ENCODE measurements at regions not wholly inside any gene's neighbourhood (a gene's known extent, or its start where the extent isn't known, plus 50 kb on each side); places are given as distances from the start of the nearest gene placed in this dataset.
"Not testable (repeated sequence)": the region's sequence is repeated elsewhere in the genome, so short reads cannot be mapped to it uniquely, and the experiment has no call there.

DNA sequence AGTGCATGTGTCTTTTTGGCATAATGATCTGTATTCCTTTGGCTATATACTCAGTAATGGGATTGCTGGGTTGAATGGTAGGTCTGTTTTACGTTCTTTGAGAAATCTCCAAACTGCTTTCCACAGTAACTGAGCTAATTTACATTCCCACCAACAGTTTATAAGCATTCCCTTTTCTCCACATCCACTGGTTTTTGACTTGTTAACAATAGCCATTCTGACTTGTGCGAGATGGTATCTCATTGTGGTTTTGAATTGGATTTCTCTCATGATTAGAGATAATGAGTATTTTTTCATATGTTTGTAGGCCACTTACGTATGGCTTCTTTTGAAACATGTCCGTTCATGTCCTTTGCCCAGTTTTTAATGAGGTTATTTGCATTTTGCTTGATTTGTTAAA is 117.7 kb downstream of the CHCHD4 start:
- intact Hi-C loops (cut with DNase I): no loop called here
- Histone ChIP-seq H3K27me3 (no peaks in the 10 kb centered on the region), H3K27ac (no peak overlapping the region), H3K4me1 (no peaks in the 10 kb centered on the region), H3K9me3 (no peaks in the 10 kb centered on the region), H3K36me3 (no peaks in the 10 kb centered on the region), H3K4me3 (no peak overlapping the region)
- DNase-seq (ENCODE audit: low spot score in 2 of 2): no peak
- TF ChIP-seq CTCF (IDR thresholded peaks at IDR 0.05): no peak

DNA sequence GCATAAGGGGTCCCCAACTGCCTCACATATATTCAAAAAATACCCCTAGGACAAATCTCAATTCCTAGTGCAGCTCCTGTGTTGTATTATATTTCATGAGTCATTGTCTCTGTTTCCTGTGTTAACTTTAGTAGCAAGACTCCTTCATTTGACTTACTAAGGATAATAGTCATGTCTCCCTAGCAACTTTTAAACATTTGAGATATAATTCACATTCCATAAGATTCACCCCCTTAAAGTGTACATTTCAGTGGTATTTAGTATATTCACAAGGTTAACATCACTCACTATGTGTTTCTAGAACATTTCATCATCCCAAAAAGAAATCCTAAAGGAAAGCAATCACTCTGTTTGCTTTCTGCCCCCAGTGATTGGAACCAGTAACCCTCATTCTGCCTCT is 121.3 kb upstream of the WNT7A start:
- H3K36me3 ChIP-seq: no peaks in the 10 kb centered on the region
- H3K27me3 ChIP-seq: no peaks in the 10 kb centered on the region
- intact Hi-C loops (cut with DNase I): no loop called here
- TF ChIP-seq CTCF (IDR thresholded peaks at IDR 0.05): no peak
- no peak overlapping the region for H3K27ac ChIP-seq
- no peak overlapping the region for H3K4me3 ChIP-seq
- DNase-seq (ENCODE audit: low spot score in 2 of 2): no peak
- H3K4me1 ChIP-seq: no peaks in the 10 kb centered on the region
- no peaks in the 10 kb centered on the region for H3K9me3 ChIP-seq

DNA sequence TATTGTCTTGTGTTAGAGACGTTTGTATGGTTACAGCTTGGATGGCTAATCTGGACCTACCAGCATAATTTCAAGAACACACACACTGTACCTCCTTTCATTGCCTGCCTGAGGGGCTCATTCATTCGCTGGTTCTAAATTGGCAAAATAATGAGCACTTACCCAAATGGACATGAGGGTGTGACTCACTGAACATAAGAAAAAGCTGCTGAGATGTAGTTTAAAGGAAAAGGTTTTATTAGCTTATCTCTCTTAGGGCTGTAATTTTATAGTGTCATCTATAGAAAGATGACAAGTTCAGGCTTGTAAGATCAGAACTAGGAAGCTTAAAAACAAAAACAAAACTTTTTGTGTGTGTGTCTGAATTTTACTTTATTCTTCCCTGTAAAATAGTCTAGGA is 120.7 kb upstream of the WNT7A start:
- Histone ChIP-seq H3K36me3 (no peaks in the 10 kb centered on the region), H3K9me3 (no peaks in the 10 kb centered on the region), H3K4me3 (no peak overlapping the region), H3K27ac (no peak overlapping the region), H3K4me1 (no peaks in the 10 kb centered on the region), H3K27me3 (no peaks in the 10 kb centered on the region)
- no peak for DNase-seq (ENCODE audit: low spot score in 2 of 2)
- intact Hi-C loops (cut with DNase I): no loop called here
- TF ChIP-seq CTCF (IDR thresholded peaks at IDR 0.05): no peak

GRCh38 chr3:13998831-13999230 is 119.0 kb upstream of the WNT7A start:
- H3K27ac ChIP-seq: no peak overlapping the region
- TF ChIP-seq CTCF (IDR thresholded peaks at IDR 0.05): no peak
- no peaks in the 10 kb centered on the region for H3K36me3 ChIP-seq
- H3K9me3 ChIP-seq: no peaks in the 10 kb centered on the region
- no peaks in the 10 kb centered on the region for H3K4me1 ChIP-seq
- no peak overlapping the region for H3K4me3 ChIP-seq
- DNase-seq (ENCODE audit: low spot score in 2 of 2): no peak
- no peaks in the 10 kb centered on the region for H3K27me3 ChIP-seq
- intact Hi-C loops (cut with DNase I): no loop called here

DNA sequence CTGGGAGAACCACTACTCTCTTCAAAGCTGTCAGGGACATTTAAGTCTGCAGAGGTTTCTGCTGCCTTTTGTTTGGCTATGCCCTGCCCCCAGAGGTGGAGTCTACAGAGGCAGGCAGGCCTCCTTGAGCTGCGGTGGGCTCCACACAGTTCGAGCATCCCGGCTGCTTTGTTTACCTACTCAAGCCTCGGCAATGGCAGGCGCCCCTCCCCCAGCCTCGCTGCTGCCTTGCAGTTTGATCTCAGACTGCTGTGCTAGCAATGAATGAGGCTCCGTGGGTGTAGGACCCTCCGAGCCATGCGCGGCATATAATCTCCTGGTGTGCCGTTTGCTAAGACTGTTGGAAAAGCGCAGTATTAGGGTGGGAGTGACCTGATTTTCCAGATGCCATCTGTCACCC is 115.3 kb upstream of the WNT7A start:
- H3K27ac ChIP-seq; H3K36me3 ChIP-seq; H3K4me3 ChIP-seq; intact Hi-C loops (cut with DNase I); H3K27me3 ChIP-seq; H3K4me1 ChIP-seq; H3K9me3 ChIP-seq; DNase-seq (ENCODE audit: low spot score in 2 of 2): not testable (repeated sequence)

DNA sequence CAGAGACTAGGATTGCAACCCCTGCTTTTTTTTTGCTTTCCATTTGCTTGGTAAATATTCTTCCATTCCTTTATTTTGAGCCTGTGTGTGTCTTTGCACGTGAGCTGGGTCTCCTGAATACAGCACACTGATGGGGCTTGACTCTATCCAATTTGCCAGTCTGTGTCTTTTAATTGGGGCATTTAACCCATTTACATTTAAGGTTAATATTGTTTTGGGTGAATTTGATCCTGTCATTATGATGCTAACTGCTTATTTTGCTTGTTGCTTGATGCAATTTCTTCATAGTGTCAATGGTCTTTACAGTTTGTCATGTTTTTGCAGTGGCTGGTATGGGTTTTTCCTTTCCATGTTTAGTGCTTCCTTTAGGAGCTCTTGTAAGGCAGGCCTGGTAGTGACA is 109.1 kb upstream of the WNT7A start:
- H3K27ac ChIP-seq; intact Hi-C loops (cut with DNase I); H3K27me3 ChIP-seq; H3K4me1 ChIP-seq; H3K36me3 ChIP-seq; H3K9me3 ChIP-seq; H3K4me3 ChIP-seq; DNase-seq (ENCODE audit: low spot score in 2 of 2): not testable (repeated sequence)

GRCh38 chr3:13976469-13976868 is 96.6 kb upstream of the WNT7A start:
- no peak for TF ChIP-seq CTCF (IDR thresholded peaks at IDR 0.05)
- Histone ChIP-seq H3K27me3 (no peaks in the 10 kb centered on the region), H3K27ac (no peak overlapping the region), H3K4me3 (no peak overlapping the region), H3K4me1 (no peaks in the 10 kb centered on the region), H3K36me3 (no peaks in the 10 kb centered on the region), H3K9me3 (peaks cover 0 to 9% of the 10 kb centered on the region in 2 donors)
- intact Hi-C loops (cut with DNase I): no loop called here
- DNase-seq (ENCODE audit: low spot score in 2 of 2): no peak
